Umbilical cord (tissue), 1 donor: ENCODE measurements at regions not wholly inside any gene's neighbourhood (a gene's known extent, or its start where the extent isn't known, plus 50 kb on each side); places are given as distances from the start of the nearest gene placed in this dataset.
A peak's percentile ranks its signal among the peaks of the same experiment; 100 is the strongest.

Experiments used
- DNase-seq: peaks from one replicate; pipeline ENCODE4 v3.0.0-alpha.2; 2015; ENCODE audit warnings: low spot score

- DNase-seq = peak; percentile 37
These were observed 277.6 kb downstream of the ZEB2 start for GRCh38 chr2:144242311-144242710.

- DNase-seq = no peak
These were observed 278.1 kb downstream of the ZEB2 start for GRCh38 chr2:144241801-144242200.

GRCh38 chr2:144240656-144241339 lies 279.1 kb downstream of the ZEB2 start:
- peak; percentile 19 for DNase-seq

- DNase-seq = no peak
These were observed 280.2 kb downstream of the ZEB2 start for GRCh38 chr2:144239726-144240125.

- DNase-seq = no peak
These were observed 280.6 kb downstream of the ZEB2 start for GRCh38 chr2:144239306-144239705.

- peak; percentile 17 for DNase-seq
These were observed 281.9 kb downstream of the ZEB2 start for GRCh38 chr2:144237830-144238627.

- no peak for DNase-seq
These were observed 282.8 kb downstream of the ZEB2 start for GRCh38 chr2:144237108-144237507.

GRCh38 chr2:144235050-144235449 lies 284.9 kb downstream of the ZEB2 start:
- DNase-seq = no peak

- DNase-seq = no peak
These were observed 285.4 kb downstream of the ZEB2 start for GRCh38 chr2:144234542-144234871.

- DNase-seq = peak; percentile 34
These were observed 286.0 kb downstream of the ZEB2 start for GRCh38 chr2:144233733-144234541.

GRCh38 chr2:144233317-144233716 lies 286.6 kb downstream of the ZEB2 start:
- DNase-seq = no peak

GRCh38 chr2:144230448-144231085 lies 289.4 kb downstream of the ZEB2 start:
- no peak for DNase-seq

GRCh38 chr2:144230033-144230432 lies 289.9 kb downstream of the ZEB2 start:
- DNase-seq = no peak

GRCh38 chr2:144229296-144229695 lies 290.6 kb downstream of the ZEB2 start:
- DNase-seq = peak; percentile 55

- no peak for DNase-seq
These were observed 292.4 kb downstream of the ZEB2 start for GRCh38 chr2:144227427-144228105.

- DNase-seq = no peak
These were observed 294.8 kb downstream of the ZEB2 start for GRCh38 chr2:144225076-144225475.

- no peak for DNase-seq
These were observed 295.4 kb downstream of the ZEB2 start for GRCh38 chr2:144224472-144224871.

GRCh38 chr2:144219979-144220378 lies 299.9 kb downstream of the ZEB2 start:
- no peak for DNase-seq

GRCh38 chr2:144217853-144218633 lies 301.9 kb downstream of the ZEB2 start:
- no peak for DNase-seq
